ENCODE measurements at regions not wholly inside any gene's neighbourhood (a gene's known extent, or its start where the extent isn't known, plus 50 kb on each side); places are given as distances from the start of the nearest gene placed in this dataset.

GRCh38 chr13:69423844-69424243, 683.8 kb upstream of the ATXN8OS start (continued):
- TF ChIP-seq GTF2F1 (IDR thresholded peaks at IDR 0.05; ENCODE audit: borderline replicate concordance, low read depth, low read length) (no peak), SAP30 (IDR thresholded peaks at IDR 0.05; ENCODE audit: insufficient read depth, insufficient replicate concordance, low read length) (no peak), ATF2 (IDR thresholded peaks at IDR 0.05; ENCODE audit: low read length) (no peak)

Data from H1 (cell line).